GM12878 (cell line): ENCODE measurements at regions not wholly inside any gene's neighbourhood (a gene's known extent, or its start where the extent isn't known, plus 50 kb on each side); places are given as distances from the start of the nearest gene placed in this dataset.

Source experiments
- BRCA1 ChIP-seq: IDR thresholded peaks from 2 replicates; pipeline ENCODE4 v1.6.1; 2011; ENCODE audit warnings: low read depth, low read length, improper control_type of control experiment
- ETV6 ChIP-seq, 2 experiments: fragments of 450-650 bp in 1 of 2; IDR thresholded peaks in 1 of 2; conservative IDR thresholded peaks in 1 of 2; 2 replicates each; pipeline ENCODE4 v1.6.1; 2014; ENCODE audit warnings: antibody characterized with exemption in 1 of 2, borderline replicate concordance in 1 of 2, low read depth in 1 of 2, mild to moderate bottlenecking in 1 of 2, moderate library complexity in 1 of 2
- GABPA ChIP-seq: IDR thresholded peaks from 2 replicates; pipeline ENCODE4 v1.6.1; 2014; ENCODE audit warnings: antibody characterized with exemption, low read depth, mild to moderate bottlenecking, inconsistent platforms
- HCFC1 ChIP-seq: fragments of 150-350 bp; IDR thresholded peaks from 2 replicates; pipeline ENCODE4 v1.6.1; 2014; ENCODE audit warnings: low read length
- HDAC2 ChIP-seq: fragments of 200-600 bp; sonication (generic); IDR thresholded peaks from 2 replicates; pipeline ENCODE4 v1.6.1; 2017
- HDAC6 ChIP-seq: fragments of 200-600 bp; sonication (generic); IDR thresholded peaks from one replicate; pipeline ENCODE4 v1.8.0; 2017; ENCODE audit warnings: antibody characterized with exemption; ENCODE audit not compliant: unreplicated experiment
- MLLT1 ChIP-seq: fragments of 450-650 bp; IDR thresholded peaks from 2 replicates; pipeline ENCODE4 v1.6.1; 2016; ENCODE audit warnings: mild to moderate bottlenecking
- MYB ChIP-seq: fragments of 150-350 bp; IDR thresholded peaks from 2 replicates; pipeline ENCODE4 v1.6.1; 2014; ENCODE audit warnings: mild to moderate bottlenecking, low read depth, low read length, borderline replicate concordance
- NR2C1 ChIP-seq: fragments of 450-650 bp; IDR thresholded peaks from 2 replicates; pipeline ENCODE4 v1.6.1; 2017; ENCODE audit warnings: antibody characterized with exemption, mild to moderate bottlenecking, moderate library complexity
- POLR2A ChIP-seq: IDR thresholded peaks from 2 replicates; pipeline ENCODE4 v1.6.1; 2011; ENCODE audit warnings: low read depth, mild to moderate bottlenecking, low read length
- STAT3 ChIP-seq: IDR thresholded peaks from 2 replicates; pipeline ENCODE4 v1.6.1; 2011; ENCODE audit warnings: low read depth, low read length, improper control_type of control experiment
- TARDBP ChIP-seq: IDR thresholded peaks from 2 replicates; pipeline ENCODE4 v1.6.1; 2016; ENCODE audit warnings: borderline replicate concordance
- TBL1XR1 ChIP-seq: IDR thresholded peaks from 2 replicates; pipeline ENCODE4 v1.6.1; 2012; ENCODE audit warnings: low read depth, low read length, improper control_type of control experiment
- TF ChIP-seq, protein P1 (sequence below), 3 experiments: IDR thresholded peaks in 2 of 3; conservative IDR thresholded peaks in 1 of 3; 2 replicates each; pipeline ENCODE4 v1.5.1; 2011; ENCODE audit warnings: low read depth in 3 of 3, low read length in 3 of 3, mild to moderate bottlenecking in 3 of 3, control low read depth in 2 of 3, moderate library complexity in 2 of 3, inconsistent platforms in 1 of 3, mixed read lengths in 1 of 3; ENCODE audit not compliant: control insufficient read depth in 2 of 3, insufficient read depth in 1 of 3; ENCODE audit errors: extremely low read depth in 1 of 3

DNA sequence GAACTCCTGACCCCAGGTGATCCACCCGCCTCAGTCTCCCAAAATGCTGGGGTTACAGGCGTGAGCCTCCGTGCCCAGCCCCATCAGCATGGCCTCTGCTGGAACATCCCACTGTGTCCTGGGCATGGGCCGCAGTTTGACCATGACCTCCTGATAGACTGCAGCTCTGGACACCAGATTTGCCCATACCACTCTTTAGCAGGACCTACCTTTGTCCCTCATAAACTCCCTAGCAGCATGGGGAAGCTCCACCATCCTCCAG lies 92.6 kb downstream of the MYCN start:
- TF ChIP-seq POLR2A (no peak), TBL1XR1 (no peak), HDAC2 (no peak), ETV6 (conservative IDR thresholded peaks at IDR 0.05 in 1 of 2, IDR thresholded peaks at IDR 0.05 in 1 of 2; ENCODE audit: borderline replicate concordance in 1 of 2, low read depth in 1 of 2) (no peak), HDAC6 (no peak), TARDBP (no peak), STAT3 (no peak), NR2C1 (no peak), HCFC1 (no peak), MLLT1 (no peak), GABPA (no peak), MYB (no peak), BRCA1 (no peak)
- TF ChIP-seq, protein P1, sequence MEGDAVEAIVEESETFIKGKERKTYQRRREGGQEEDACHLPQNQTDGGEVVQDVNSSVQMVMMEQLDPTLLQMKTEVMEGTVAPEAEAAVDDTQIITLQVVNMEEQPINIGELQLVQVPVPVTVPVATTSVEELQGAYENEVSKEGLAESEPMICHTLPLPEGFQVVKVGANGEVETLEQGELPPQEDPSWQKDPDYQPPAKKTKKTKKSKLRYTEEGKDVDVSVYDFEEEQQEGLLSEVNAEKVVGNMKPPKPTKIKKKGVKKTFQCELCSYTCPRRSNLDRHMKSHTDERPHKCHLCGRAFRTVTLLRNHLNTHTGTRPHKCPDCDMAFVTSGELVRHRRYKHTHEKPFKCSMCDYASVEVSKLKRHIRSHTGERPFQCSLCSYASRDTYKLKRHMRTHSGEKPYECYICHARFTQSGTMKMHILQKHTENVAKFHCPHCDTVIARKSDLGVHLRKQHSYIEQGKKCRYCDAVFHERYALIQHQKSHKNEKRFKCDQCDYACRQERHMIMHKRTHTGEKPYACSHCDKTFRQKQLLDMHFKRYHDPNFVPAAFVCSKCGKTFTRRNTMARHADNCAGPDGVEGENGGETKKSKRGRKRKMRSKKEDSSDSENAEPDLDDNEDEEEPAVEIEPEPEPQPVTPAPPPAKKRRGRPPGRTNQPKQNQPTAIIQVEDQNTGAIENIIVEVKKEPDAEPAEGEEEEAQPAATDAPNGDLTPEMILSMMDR (IDR thresholded peaks at IDR 0.05 in 2 of 3, conservative IDR thresholded peaks at IDR 0.05 in 1 of 3; ENCODE audit: control insufficient read depth in 2 of 3, extremely low read depth in 1 of 3, insufficient read depth in 1 of 3, low read depth in 3 of 3, low read length in 3 of 3) = no peak
